ENCODE measurements at regions not wholly inside any gene's neighbourhood (a gene's known extent, or its start where the extent isn't known, plus 50 kb on each side); places are given as distances from the start of the nearest gene placed in this dataset.
"Not testable (repeated sequence)": the region's sequence is repeated elsewhere in the genome, so short reads cannot be mapped to it uniquely, and the experiment has no call there.

- DNase-seq: no peak
- Histone ChIP-seq H3K27ac (no peak overlapping the region), H3K9me3 (no peaks in the 10 kb centered on the region), H3K4me3 (no peak overlapping the region), H3K4me1 (no peaks in the 10 kb centered on the region), H3K36me3 (no peaks in the 10 kb centered on the region), H3K27me3 (no peaks in the 10 kb centered on the region)
- intact Hi-C loops (cut with DNase I): no loop called here
- TF ChIP-seq, protein P1, sequence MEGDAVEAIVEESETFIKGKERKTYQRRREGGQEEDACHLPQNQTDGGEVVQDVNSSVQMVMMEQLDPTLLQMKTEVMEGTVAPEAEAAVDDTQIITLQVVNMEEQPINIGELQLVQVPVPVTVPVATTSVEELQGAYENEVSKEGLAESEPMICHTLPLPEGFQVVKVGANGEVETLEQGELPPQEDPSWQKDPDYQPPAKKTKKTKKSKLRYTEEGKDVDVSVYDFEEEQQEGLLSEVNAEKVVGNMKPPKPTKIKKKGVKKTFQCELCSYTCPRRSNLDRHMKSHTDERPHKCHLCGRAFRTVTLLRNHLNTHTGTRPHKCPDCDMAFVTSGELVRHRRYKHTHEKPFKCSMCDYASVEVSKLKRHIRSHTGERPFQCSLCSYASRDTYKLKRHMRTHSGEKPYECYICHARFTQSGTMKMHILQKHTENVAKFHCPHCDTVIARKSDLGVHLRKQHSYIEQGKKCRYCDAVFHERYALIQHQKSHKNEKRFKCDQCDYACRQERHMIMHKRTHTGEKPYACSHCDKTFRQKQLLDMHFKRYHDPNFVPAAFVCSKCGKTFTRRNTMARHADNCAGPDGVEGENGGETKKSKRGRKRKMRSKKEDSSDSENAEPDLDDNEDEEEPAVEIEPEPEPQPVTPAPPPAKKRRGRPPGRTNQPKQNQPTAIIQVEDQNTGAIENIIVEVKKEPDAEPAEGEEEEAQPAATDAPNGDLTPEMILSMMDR (IDR thresholded peaks at IDR 0.05): no peak
- TF ChIP-seq POLR2A (IDR thresholded peaks at IDR 0.05): no peak
- 89% methylated on average over 5 of the region's 6 CpGs; no CpG with 5 or more reads in 1 of the 2 donors for WGBS, 2 donors
Measured at GRCh38 chrY:11069271-11069670, 1541.6 kb downstream of the TSPY10 start.

DNA sequence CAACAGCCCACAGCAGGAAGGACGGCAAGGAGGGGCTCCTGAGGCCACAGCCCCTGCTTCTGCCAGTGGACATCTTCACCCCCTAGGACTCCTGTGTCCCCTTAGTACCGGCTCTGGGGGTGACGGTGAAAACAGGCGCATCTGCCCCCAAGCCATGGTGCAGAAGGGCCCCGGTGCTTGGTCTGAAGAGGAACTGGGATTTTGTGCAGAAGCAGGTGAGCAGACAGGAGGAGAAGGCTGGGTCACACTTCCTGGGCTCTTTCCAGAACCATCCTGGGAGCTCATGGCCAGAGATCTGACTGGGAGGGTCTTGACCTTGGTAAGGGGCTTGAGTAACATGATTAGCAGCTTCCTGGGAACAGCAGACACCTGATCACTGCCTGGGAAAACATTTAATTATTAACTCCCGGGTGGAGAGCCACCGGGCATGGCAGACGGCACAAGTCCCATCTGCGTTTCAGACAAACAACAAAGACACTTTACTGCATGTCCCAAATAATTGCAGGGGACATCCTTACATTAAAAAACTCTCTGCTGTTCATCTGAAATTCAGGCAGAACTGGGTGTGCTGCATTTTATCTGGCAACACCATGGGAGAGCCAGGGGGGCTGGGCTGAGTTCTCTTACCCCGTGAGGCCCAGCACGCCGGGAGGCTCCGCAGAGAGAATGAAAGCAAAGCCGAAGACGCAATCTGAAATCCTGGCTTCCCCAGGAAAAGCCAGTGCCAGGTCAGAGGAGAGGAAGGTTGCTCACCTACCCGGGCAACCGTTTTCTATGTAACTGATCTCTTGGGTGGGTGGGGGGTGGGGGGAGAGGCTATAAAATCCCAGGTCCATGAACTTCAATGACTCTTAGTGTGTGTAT, 1542.8 kb downstream of the TSPY10 start:
- Histone ChIP-seq H3K27ac (no peak overlapping the region), H3K9me3 (no peaks in the 10 kb centered on the region), H3K36me3 (no peaks in the 10 kb centered on the region), H3K4me1 (no peaks in the 10 kb centered on the region), H3K27me3 (no peaks in the 10 kb centered on the region), H3K4me3 (no peak overlapping the region)
- TF ChIP-seq POLR2A (IDR thresholded peaks at IDR 0.05): no peak
- TF ChIP-seq, protein P1 (IDR thresholded peaks at IDR 0.05): no peak
- WGBS, 2 donors: 40% methylated on average over 1 of the region's 17 CpGs; no CpG with 5 or more reads in 1 of the 2 donors
- intact Hi-C loops (cut with DNase I): no loop called here
- DNase-seq: no peak

DNA sequence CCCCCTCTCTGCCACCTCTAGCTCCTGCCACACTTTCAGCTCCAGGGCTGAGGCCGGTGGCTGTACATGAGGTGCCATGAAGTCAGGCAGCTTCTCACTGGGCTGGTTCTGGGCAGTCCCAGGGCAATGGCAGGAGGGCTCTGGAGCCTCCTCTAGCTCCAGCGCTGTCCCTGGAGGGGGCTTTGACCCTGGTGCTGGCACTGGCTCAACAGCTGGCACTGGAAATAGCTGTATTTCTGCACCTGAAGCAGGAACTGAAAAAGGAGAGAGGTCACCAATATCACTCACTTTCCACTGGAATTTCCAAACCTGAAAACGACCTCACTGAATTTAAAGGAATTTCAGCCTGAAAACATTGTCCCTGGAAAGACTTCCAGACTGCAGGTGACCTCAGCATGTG, 1558.1 kb downstream of the TSPY10 start:
- H3K4me1 ChIP-seq; DNase-seq; H3K9me3 ChIP-seq; H3K4me3 ChIP-seq; H3K27me3 ChIP-seq; intact Hi-C loops (cut with DNase I); H3K36me3 ChIP-seq; H3K27ac ChIP-seq: not testable (repeated sequence)
- WGBS, 2 donors: no CpG with 5 or more reads among the region's 3 CpGs

DNA sequence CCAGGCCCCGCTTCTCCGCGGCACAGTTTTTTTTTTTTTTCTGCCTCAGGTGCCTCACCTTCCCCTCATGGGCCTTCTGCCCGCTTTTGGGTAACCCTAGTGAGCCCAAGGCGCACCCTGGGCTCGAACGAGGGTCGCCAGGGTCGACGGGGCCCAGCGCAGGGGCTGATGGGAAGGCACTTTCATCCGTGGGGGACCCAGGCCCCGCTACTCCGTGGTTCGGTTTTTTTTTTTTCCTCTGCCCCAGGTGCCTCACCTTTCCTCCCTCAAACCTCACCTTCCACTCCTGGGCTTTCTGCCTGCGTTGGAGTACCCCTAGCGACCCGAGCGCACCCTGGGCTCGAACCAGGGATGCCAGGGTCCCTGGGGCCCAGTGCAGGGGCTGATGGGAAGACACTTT, 1569.8 kb downstream of the TSPY10 start:
- H3K4me3 ChIP-seq; intact Hi-C loops (cut with DNase I); H3K36me3 ChIP-seq; DNase-seq; H3K27ac ChIP-seq; H3K27me3 ChIP-seq; H3K4me1 ChIP-seq: not testable (repeated sequence)
- WGBS, 2 donors: 46% methylated on average over 8 of the region's 20 CpGs; no CpG with 5 or more reads in 1 of the 2 donors
- peaks cover 0 to 12% (median 0%) of the 10 kb centered on the region in 3 donors for H3K9me3 ChIP-seq

DNA sequence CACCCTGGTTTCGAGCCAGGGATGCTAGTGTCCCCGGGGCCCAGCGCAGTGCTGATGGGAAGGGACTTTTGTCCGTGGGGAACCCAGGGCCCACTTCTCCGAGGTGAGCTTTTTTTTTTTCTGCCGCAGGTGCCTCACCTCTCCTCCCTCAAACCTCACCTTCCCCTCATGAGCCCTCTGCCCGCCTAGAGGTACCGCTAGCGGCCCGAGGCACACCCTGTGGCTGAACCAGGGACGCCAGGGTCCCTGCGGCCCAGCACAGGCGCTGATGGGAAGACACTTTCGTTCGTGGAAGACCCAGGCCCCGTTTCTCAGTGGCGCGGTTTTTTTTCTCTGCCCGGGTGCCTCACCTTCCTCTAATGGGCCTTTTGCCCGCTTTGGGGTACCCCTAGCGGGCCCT, 1570.7 kb downstream of the TSPY10 start:
- intact Hi-C loops (cut with DNase I): not testable (repeated sequence)
- 71 to 73% methylated on average over 13 to 14 of the region's 21 CpGs for WGBS, 2 donors

DNA sequence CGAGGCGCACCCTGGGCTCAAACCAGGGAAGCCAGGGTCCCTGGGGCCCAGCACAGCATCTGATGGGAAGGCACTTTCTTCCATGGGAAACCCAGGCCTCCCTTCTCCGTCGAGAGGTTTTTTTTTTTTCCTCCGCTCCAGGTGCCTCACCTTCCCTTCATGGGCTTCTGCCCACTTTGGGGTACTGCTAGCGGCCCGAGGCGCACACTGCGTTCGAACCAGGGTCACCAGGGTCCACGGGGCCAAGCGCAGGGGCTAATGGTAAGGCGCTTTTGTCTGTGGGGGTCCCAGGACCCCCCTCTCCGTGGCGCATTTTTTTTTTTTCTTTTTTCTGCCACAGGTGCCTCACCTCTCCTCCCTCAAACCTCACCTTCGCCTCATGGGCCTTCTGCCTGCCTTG, 1571.3 kb downstream of the TSPY10 start:
- Histone ChIP-seq H3K36me3 (no peaks in the 10 kb centered on the region), H3K4me3 (no peak overlapping the region), H3K9me3 (peaks cover 0 to 12% (median 0%) of the 10 kb centered on the region in 3 donors), H3K27me3 (no peaks in the 10 kb centered on the region), H3K4me1 (no peaks in the 10 kb centered on the region), H3K27ac (no peak overlapping the region)
- no peak for TF ChIP-seq POLR2A (IDR thresholded peaks at IDR 0.05)
- TF ChIP-seq, protein P1 (IDR thresholded peaks at IDR 0.05): no peak
- intact Hi-C loops (cut with DNase I): no loop called here
- DNase-seq: no peak
- 79% methylated on average over 11 of the region's 16 CpGs; no CpG with 5 or more reads in 1 of the 2 donors for WGBS, 2 donors

More for the DNA sequence above, 1570.7 kb downstream of the TSPY10 start:
- not testable (repeated sequence) for H3K27ac ChIP-seq, H3K27me3 ChIP-seq, DNase-seq, H3K4me1 ChIP-seq, H3K36me3 ChIP-seq, H3K4me3 ChIP-seq
- peaks cover 0 to 12% (median 0%) of the 10 kb centered on the region in 3 donors for H3K9me3 ChIP-seq

- peaks cover 0 to 12% (median 0%) of the 10 kb centered on the region in 3 donors for H3K9me3 ChIP-seq
- H3K27me3 ChIP-seq; H3K36me3 ChIP-seq; H3K27ac ChIP-seq; DNase-seq; intact Hi-C loops (cut with DNase I); H3K4me3 ChIP-seq; H3K4me1 ChIP-seq: not testable (repeated sequence)
- WGBS, 2 donors: 80% methylated on average over 2 of the region's 19 CpGs; no CpG with 5 or more reads in 1 of the 2 donors
Measured at GRCh38 chrY:11100472-11100871, 1572.8 kb downstream of the TSPY10 start.

DNA sequence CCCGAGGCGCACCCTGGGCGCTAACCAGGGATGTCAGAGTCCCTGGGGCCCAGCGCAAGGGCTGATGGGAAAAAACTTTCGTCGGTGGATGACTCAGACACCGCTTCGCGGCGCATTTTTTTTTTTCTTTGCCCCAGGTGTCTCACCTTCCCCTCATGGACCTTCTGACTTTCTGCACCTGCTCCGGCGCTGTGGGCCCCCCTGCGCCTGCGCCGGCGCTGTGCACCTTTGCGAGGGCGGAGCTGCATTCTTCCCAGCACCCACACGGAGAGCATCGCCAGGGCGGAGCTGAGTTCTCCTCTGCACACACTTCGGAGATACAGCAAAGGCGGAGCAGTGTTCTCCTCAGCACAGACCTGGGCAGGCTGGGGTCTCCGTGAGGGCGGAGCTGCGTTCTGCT, 1575.3 kb downstream of the TSPY10 start:
- H3K27me3 ChIP-seq; H3K4me3 ChIP-seq; intact Hi-C loops (cut with DNase I); H3K36me3 ChIP-seq; DNase-seq; H3K27ac ChIP-seq; H3K4me1 ChIP-seq: not testable (repeated sequence)
- 40% methylated on average over 1 of the region's 26 CpGs; no CpG with 5 or more reads in 1 of the 2 donors for WGBS, 2 donors
- H3K9me3 ChIP-seq: peaks cover 0 to 12% (median 0%) of the 10 kb centered on the region in 3 donors

GRCh38 chrY:11107127-11107918, 1579.6 kb downstream of the TSPY10 start:
- H3K27me3 ChIP-seq; H3K4me3 ChIP-seq; DNase-seq; H3K27ac ChIP-seq; intact Hi-C loops (cut with DNase I); H3K36me3 ChIP-seq; H3K4me1 ChIP-seq; H3K9me3 ChIP-seq: not testable (repeated sequence)
- 77 to 83% methylated on average over 6 to 24 of the region's 44 CpGs for WGBS, 2 donors

Measured in esophagus squamous epithelium (tissue), 5 donors.